GM19239 (cell line): ENCODE measurements at regions not wholly inside any gene's neighbourhood (a gene's known extent, or its start where the extent isn't known, plus 50 kb on each side); places are given as distances from the start of the nearest gene placed in this dataset.
A peak's percentile ranks its signal among the peaks of the same experiment; 100 is the strongest.
"Not testable (repeated sequence)": the region's sequence is repeated elsewhere in the genome, so short reads cannot be mapped to it uniquely, and the experiment has no call there.

Experiments
- DNase-seq: peaks from one replicate; pipeline ENCODE4 v3.0.0; 2011; ENCODE audit warnings: low spot score; ENCODE audit not compliant: insufficient read length
- FAIRE-seq: peaks from 2 replicates; lab custom pipeline; 2011; peaks lifted over from hg19 to GRCh38; lab: Jason Lieb, UNC

GRCh38 chrX:52261125-52261462 lies 76.4 kb downstream of the MAGED4 start:
- DNase-seq (no peak), FAIRE-seq (no peak)

- peak; percentile 48 for DNase-seq
- peak; percentile 99 for FAIRE-seq
Observed at GRCh38 chrX:52261463-52262194, 76.9 kb downstream of the MAGED4 start.

GRCh38 chrX:52262195-52262546 lies 77.5 kb downstream of the MAGED4 start:
- FAIRE-seq (no peak), DNase-seq (no peak)

GRCh38 chrX:52263417-52263816 lies 78.7 kb downstream of the MAGED4 start:
- FAIRE-seq: no peak

GRCh38 chrX:52265713-52266112 lies 81.0 kb downstream of the MAGED4 start:
- DNase-seq (no peak), FAIRE-seq (no peak)

More at GRCh38 chrX:52263417-52263816, 78.7 kb downstream of the MAGED4 start:
- no peak for DNase-seq

DNA sequence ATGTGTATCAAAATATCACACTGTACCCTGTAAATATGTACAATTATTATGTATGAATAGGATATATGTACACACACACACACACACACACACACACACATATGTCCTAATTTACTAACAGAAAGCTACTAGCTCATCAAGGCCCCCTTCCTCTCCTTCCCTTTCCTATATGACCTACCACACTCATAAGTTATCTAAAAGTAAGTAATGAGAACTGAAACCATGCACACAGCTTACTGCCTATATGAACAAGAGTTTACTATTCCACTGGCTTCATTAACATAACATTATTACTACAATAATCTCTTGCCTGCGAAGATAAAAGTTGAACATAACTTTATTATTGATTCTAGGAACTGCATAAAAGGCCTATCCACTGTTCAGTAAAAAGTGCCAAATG lies 83.8 kb downstream of the MAGED4 start:
- DNase-seq, FAIRE-seq: not testable (repeated sequence)

DNA sequence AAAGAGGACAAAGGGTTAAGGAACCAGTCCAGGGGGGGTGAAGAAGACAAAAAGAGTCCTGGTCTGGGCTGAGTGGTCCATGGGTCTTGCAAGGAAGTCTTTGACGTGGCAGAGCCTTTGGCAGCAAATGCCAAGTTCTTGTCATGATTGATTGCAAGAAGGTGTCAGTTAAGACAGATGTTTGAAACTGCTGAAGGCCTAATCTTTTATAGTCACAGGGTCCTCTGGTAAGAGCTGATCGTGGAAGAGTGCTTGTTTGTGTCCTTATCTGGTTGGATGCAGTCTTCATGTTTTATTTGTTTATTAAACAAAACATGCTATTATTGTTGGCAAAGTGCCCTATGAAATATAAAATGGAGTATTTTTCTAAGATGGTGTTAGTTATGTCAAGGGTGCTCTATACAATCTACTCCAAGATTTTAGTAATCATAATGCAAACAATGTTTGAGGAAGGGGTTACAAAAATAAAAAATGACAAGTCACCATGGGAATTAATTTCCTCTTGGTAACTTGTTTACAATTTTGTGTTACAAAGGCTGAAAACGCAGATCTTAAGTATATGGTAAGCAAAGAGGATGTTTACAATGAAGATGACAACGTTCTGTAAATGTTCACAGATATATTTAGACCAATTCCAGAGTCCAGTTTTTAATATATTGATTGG lies 85.9 kb downstream of the MAGED4 start:
- no peak for FAIRE-seq

GRCh38 chrX:52271206-52271605 lies 86.5 kb downstream of the MAGED4 start:
- no peak for DNase-seq
- peak; percentile 86 for FAIRE-seq

More for the DNA sequence above, 85.9 kb downstream of the MAGED4 start:
- no peak for DNase-seq

GRCh38 chrX:52277666-52278065 lies 91.2 kb upstream of the XAGE2 start:
- no peak for DNase-seq
- FAIRE-seq: no peak

- FAIRE-seq: no peak
- DNase-seq: no peak
Observed at GRCh38 chrX:52280812-52281211, 88.0 kb upstream of the XAGE2 start.

- FAIRE-seq (no peak), DNase-seq (no peak)
Observed at GRCh38 chrX:52284865-52285264, 84.0 kb upstream of the XAGE2 start.

GRCh38 chrX:52298968-52299367 lies 69.9 kb upstream of the XAGE2 start:
- not testable (repeated sequence) for DNase-seq, FAIRE-seq

DNA sequence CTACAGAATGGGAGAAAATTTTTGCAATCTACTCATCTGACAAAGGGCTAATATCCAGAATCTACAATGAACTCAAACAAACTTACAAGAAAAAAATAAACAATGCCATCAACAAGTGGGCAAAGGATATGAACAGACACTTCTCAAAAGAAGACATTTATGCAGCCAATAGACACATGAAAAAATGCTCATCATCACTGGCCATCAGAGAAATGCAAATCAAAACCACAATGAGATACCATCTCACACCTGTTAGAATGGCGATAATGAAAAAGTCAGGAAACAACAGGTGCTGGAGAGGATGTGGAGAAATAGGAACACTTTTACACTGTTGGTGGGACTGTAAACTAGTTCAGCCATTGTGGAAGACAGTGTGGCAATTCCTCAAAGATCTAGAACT lies 60.3 kb upstream of the XAGE2 start:
- FAIRE-seq, DNase-seq: not testable (repeated sequence)
